Keratinocyte (primary cell): ENCODE measurements at regions not wholly inside any gene's neighbourhood (a gene's known extent, or its start where the extent isn't known, plus 50 kb on each side); places are given as distances from the start of the nearest gene placed in this dataset.
"Not testable (repeated sequence)": the region's sequence is repeated elsewhere in the genome, so short reads cannot be mapped to it uniquely, and the experiment has no call there.

Source experiments
- CTCF ChIP-seq, 3 experiments: IDR thresholded peaks in 1 of 3; conservative IDR thresholded peaks in 1 of 3; optimal IDR thresholded peaks in 1 of 3; 2 replicates in 2 of 3; 3 replicates in 1 of 3; pipeline versions ENCODE3 to v1.5.1; 2011; ENCODE audit warnings: low read length in 3 of 3, mild to moderate bottlenecking in 3 of 3, moderate library complexity in 2 of 3, control low read depth in 1 of 3, inconsistent platforms in 1 of 3; ENCODE audit not compliant: insufficient read depth in 2 of 3; ENCODE audit errors: extremely low read depth in 1 of 3
- EZH2 ChIP-seq: IDR thresholded peaks from one replicate; pipeline ENCODE4 v1.6.1; 2012; ENCODE audit warnings: inconsistent platforms, mild to moderate bottlenecking, low read length, moderate library complexity

GRCh38 chr16:75969120-75969519 is 242.8 kb upstream of the CPHXL start:
- TF ChIP-seq EZH2; CTCF (optimal IDR thresholded peaks at IDR 0.05 in 1 of 3, IDR thresholded peaks at IDR 0.05 in 1 of 3, conservative IDR thresholded peaks at IDR 0.05 in 1 of 3; ENCODE audit: extremely low read depth in 1 of 3, insufficient read depth in 2 of 3, low read length in 3 of 3): not testable (repeated sequence)
